SH-SY5Y (cell line): ENCODE measurements at regions not wholly inside any gene's neighbourhood (a gene's known extent, or its start where the extent isn't known, plus 50 kb on each side); places are given as distances from the start of the nearest gene placed in this dataset.

Experiments
- GATA2 ChIP-seq: IDR thresholded peaks from 2 replicates; pipeline ENCODE4 v1.6.1; 2011; ENCODE audit warnings: mild to moderate bottlenecking, low read depth, low read length
- GATA3 ChIP-seq: IDR thresholded peaks from 2 replicates; pipeline ENCODE4 v1.6.1; 2011; ENCODE audit warnings: low read depth, mild to moderate bottlenecking, low read length, moderate library complexity

GRCh38 chr17:52823155-52823554 is 664.6 kb upstream of the CA10 start:
- TF ChIP-seq GATA2 (no peak), GATA3 (no peak)

DNA sequence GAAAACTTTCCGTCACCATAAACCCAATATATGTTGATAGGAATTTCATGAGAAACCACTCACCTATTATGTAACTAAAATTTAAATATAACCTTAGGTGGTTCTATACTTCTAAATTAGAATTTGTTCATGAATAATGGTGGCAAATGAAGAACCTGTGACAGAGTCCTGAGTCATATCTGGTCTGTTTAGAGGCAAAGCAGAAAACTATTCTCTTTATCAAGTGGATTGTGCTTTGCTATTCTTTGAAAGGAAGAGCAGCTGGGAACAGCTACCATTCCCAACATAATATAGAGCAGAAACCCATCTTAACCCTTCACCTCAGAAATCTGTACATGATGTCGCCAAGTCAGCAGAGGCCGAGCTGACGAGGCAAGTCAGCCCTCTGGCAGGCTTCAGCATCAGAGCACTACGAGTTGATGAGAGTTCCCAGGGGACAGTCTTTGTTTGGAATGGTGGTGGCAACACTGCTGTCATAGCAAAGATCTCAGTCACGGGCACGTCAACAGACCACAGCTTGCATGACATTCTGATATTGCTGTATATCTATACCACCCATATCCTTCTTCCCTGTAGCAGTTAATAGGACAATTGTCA is 631.9 kb upstream of the CA10 start:
- no peak for TF ChIP-seq GATA2
- TF ChIP-seq GATA3, result no peak

GRCh38 chr17:52789829-52790228 is 631.3 kb upstream of the CA10 start:
- no peak for TF ChIP-seq GATA2
- TF ChIP-seq GATA3, result no peak

DNA sequence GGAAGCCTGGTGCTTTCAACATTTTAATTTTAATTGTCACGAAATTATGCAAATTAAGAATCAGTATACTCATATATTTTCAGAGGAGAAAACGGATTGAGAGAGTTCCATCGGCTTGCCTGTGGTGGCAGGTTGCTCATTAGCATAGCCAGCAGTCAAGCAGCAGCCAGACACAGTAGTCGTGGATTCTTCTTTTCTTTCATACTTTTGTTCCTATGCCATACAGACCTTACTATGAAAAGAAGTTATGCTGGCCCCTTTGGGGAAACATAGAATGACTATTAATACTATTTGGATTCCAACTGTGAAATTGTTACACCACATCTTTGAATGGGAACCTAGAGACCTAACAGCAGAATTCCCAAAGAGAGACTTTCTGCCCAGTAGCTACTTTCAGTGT is 617.7 kb upstream of the CA10 start:
- TF ChIP-seq GATA3, result no peak
- no peak for TF ChIP-seq GATA2

DNA sequence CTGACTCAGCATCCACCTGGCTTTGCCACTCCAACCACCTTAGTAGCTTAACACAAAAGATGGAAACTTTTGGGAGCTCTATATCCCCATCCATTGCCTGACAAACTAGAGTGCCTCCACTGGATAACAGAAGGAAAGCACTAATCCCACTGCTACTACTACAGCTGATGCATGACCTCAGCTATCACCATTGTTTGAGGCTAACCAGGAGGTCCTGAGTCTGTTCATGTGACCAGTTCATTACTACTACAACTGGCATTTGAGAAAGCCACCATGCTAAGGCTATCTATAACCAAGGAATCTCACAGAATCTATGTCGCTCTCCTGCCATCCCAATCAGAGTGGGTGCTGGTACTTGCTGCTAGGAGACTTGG is 604.3 kb upstream of the CA10 start:
- TF ChIP-seq GATA3 (no peak), GATA2 (no peak)

DNA sequence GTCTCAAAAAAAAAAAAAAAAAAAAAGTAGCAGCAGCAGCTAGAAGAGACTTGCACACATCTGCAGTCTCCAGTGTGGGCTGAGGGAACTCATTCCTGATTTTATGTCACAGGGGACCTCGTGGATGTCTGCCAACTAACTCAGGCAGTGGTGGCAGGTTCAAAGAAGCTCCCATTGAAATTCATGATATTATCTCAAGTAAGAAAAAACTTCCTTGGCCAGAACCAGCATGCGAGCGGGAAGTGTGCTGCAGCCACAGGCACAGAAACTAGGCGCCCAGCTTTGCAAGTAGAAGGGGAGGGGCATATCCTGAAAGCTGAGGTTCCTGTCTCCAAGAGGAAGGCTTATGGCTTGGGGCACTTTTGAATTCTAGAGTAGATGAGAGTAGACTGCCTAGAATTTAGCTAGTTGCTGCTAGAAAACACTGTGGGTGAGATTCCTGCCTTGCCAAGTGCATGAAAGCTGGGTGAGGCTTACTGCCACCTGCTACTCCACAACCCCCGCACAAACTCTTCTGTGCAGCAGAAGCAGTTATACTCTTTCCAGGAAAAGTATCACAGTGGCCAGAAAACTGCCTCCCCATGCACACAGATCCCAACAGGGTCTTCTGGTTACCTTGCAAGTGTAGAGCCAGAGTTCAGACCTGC is 603.8 kb upstream of the CA10 start:
- TF ChIP-seq GATA3 (no peak), GATA2 (no peak)

GRCh38 chr17:52759864-52760263 is 601.4 kb upstream of the CA10 start:
- no peak for TF ChIP-seq GATA2
- no peak for TF ChIP-seq GATA3

- no peak for TF ChIP-seq GATA2
- TF ChIP-seq GATA3, result no peak
Measured at GRCh38 chr17:52758481-52758880, 600.0 kb upstream of the CA10 start.

GRCh38 chr17:52756746-52757145 is 598.2 kb upstream of the CA10 start:
- no peak for TF ChIP-seq GATA2
- TF ChIP-seq GATA3, result no peak

GRCh38 chr17:52754838-52755237 is 596.3 kb upstream of the CA10 start:
- TF ChIP-seq GATA2 (no peak), GATA3 (no peak)

GRCh38 chr17:52751051-52751450 is 592.5 kb upstream of the CA10 start:
- TF ChIP-seq GATA3, result no peak
- no peak for TF ChIP-seq GATA2

GRCh38 chr17:52744179-52744578 is 585.7 kb upstream of the CA10 start:
- TF ChIP-seq GATA3 (no peak), GATA2 (no peak)

GRCh38 chr17:52740006-52740405 is 581.5 kb upstream of the CA10 start:
- TF ChIP-seq GATA2 (no peak), GATA3 (no peak)

GRCh38 chr17:52738791-52739190 is 580.3 kb upstream of the CA10 start:
- TF ChIP-seq GATA2 (no peak), GATA3 (no peak)

GRCh38 chr17:52737071-52737470 is 578.6 kb upstream of the CA10 start:
- TF ChIP-seq GATA2 (peak; percentile 49; the same call in 1 of the 2 replicates), GATA3 (peak; percentile 92)

DNA sequence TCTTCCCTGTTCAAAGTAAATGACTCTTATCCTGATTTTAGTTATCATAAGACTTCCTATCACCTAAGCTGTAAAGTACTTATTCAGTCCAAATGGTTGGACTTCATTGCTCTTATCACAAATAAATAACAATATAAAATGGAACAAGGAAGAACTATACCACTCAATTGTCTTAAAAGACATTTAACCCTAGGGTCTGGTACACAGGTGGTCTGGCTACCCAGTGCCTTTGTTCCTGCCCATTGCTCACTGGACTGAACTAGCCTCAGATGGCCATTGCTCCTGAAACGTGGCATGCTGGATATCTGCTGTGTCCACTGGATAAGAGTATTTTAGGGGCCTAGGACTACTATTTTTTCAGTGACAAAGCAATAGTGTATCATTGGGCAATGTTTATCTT is 574.3 kb upstream of the CA10 start:
- TF ChIP-seq GATA2 (no peak), GATA3 (no peak)

GRCh38 chr17:52724578-52724977 is 566.1 kb upstream of the CA10 start:
- no peak for TF ChIP-seq GATA3
- TF ChIP-seq GATA2, result no peak
